GM19372 (cell line): ENCODE measurements at regions not wholly inside any gene's neighbourhood (a gene's known extent, or its start where the extent isn't known, plus 50 kb on each side); places are given as distances from the start of the nearest gene placed in this dataset.
"Not testable (repeated sequence)": the region's sequence is repeated elsewhere in the genome, so short reads cannot be mapped to it uniquely, and the experiment has no call there.

Experiments used
- ATAC-seq: cut with Tn5 transposase; IDR thresholded peaks from one replicate; pipeline ENCODE4 v1.9.1; 2021; ENCODE audit warnings: mild to moderate bottlenecking, low read depth, moderate library complexity; ENCODE audit not compliant: unreplicated experiment

DNA sequence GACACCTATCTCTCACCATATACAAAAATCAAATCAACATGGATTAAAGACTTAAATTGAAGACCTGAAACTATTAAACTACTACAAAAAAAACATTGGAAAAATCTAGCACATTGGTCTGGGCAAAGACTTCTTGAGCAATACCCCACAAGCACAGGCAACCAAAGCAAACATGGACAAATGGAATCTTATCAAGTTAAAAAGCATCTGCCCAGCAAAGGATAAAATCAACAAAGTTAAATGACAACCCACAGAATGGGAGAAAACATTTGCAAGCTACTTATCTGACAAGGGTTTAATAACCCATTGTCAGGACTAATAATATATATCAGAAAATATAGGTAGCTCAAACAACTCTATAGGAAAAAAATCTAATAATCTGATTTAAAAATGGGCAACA, 415.6 kb downstream of the KLHL13 start:
- ATAC-seq, result no peak

- no peak for ATAC-seq
Observed at GRCh38 chrX:117689956-117690355, 426.7 kb downstream of the KLHL13 start.

DNA sequence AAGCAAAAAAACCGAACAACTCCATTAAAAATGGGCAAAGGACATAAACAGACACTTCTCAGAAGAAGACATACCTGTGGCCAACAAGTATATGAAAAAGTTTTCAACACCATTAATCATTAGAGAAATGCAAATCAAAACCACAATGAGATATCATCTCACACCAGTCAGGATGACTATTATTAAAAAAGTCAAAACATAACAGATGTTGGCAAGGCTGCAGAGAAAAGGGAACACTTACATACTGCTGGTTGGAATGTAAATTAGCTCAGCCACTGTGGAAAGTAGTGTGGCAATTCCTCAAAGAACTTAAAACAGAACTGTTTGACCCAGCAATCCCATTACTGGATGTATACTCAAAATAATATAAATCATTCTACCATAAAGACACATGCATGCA, 436.3 kb downstream of the KLHL13 start:
- no peak for ATAC-seq

DNA sequence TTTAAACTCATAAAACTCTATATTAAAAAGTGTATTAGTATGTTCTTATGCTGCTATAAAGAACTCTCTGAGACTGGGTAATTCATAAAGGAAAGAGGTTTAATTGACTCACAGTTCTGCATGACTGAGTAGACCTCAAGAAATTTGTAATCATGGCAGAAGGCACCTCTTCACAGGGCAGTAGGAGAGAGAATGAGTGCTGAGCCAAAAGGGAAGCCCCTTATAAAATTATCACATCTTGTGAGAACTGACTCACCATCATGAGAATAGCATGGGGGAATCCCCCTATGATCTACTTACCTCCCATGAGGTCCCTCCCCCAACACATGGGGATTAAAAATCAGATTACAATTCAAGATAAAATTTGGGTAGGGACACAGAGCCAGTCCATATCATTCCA, 463.2 kb downstream of the KLHL13 start:
- no peak for ATAC-seq

DNA sequence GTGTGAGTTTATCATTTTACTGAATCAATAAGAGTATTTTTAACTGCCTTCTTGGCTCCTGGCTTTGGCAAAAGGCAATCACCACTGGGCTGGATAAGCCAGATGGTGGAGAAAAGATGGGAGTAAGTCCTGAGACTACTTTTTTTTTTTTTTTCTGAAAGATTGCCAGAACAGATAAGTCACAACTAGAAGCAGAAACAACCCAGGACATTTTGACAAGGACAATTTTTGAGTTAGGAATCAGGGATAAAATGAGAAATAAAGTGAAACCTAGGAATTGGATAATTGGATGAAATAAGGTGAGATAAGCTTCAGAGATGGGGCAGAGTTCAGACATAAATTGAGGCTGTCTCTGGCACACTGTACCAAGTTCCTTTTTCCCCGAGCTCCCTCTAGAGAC, 471.0 kb downstream of the KLHL13 start:
- ATAC-seq, result no peak

DNA sequence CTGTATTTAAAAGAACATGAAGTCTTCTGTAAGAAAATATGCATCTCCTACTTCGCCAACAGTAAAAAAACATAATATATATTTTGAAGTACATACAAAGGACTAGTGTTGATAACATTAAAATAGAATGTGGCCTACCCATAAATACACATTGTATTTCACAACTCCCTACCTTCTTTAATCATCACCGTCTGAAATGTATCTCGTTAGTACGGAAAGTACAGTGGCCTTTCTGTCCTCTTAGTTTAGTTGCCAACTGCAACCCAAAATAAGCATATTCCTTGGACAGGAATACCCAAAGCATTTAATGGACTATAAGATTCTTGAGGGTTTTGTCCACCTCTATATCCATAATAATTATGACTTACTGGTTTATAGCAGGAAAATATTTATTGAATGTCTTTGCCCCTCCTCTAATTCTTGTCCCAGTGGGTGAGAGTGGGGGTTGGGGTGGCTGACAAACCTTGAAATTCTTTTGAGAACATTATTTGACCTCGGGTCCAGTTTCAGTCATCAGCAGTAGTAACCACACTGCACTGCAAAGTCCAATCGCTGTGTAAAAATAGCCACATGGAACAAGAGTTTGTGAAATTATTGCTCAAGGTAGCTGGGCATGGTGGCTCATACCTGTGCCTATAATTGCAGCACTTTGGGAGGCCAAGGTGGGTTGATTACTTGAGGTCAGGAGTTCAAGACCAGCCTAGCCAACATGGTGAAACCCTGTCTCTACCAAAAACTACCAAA, 474.5 kb downstream of the KLHL13 start:
- no peak for ATAC-seq

DNA sequence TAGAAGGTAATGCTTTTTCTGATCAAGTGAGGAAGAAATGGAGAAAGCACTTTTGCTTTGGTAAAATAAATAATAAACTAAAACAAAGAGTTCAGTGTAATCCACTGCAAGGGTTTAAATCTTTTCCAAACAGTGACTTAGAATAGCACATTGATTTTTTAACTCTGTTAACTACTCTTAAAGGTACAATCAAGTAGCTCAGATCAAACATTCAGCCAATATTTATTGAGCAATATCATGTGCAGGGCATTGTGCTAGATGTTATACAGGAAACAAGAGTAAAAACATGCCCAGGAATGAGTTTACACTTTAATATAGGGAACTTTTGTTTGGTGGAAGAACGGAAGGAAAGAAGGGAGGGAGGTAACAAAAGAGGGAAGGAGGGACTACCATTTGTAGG, 479.8 kb downstream of the KLHL13 start:
- ATAC-seq, result no peak

DNA sequence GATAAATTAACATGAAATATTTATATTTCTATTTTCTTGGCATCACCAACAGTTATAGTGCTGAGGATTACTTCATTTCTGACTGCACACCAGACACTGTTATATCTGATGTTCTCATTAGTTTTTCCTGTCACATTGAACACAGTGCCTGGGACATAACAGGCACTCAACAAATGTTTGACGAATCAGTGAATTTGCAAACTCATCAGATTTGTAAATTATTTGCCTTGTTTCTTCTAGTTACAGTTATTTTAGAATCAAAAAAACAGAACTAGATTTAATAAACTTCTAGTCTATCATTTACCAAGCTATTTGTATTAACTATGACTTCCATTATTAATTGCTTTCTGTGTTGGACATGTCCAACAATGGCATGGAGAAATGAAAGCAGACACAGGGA, 483.3 kb downstream of the KLHL13 start:
- ATAC-seq, result no peak

DNA sequence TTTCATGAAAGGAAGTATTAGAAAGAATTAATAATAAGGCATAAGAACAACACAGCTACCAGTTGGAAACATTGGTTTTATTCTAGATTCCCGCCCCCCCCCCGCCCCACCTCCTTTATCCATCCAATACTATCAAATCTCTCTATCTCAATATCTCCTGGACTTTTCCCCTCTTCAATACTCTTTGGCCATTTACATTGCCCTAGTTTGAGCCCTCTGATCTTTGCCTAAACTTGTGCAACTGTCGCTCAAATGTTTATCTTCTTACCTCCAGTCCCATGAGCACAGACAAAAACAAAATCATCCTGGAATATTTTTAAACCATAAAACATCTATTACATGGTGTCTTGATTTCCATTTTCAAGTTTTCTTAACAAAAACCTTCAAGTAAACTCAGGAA, 488.2 kb downstream of the KLHL13 start:
- no peak for ATAC-seq

GRCh38 chrX:117610806-117611205, 505.8 kb downstream of the KLHL13 start:
- no peak for ATAC-seq

DNA sequence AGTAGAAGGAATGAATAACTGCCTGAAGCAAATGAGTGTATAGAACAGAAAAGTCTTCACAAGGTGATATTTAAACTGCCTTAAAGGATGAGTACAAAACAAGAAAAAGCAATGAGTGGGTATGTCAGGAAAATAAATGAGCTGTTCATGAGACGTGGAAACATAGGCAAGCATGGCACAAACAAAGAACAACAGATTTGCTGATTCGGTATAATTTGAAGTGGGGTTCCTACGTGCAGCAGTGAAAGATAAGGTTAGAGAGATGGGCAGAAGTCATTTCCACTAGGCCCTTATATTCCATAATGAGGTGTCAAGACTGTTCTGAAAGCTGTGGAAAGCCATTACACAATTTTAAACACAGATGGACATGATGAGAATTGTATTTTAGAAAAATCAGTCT, 506.6 kb downstream of the KLHL13 start:
- ATAC-seq, result no peak

GRCh38 chrX:117607561-117607960, 509.0 kb downstream of the KLHL13 start:
- ATAC-seq, result no peak

- not testable (repeated sequence) for ATAC-seq
Observed at GRCh38 chrX:117606101-117606500, 510.5 kb downstream of the KLHL13 start.

DNA sequence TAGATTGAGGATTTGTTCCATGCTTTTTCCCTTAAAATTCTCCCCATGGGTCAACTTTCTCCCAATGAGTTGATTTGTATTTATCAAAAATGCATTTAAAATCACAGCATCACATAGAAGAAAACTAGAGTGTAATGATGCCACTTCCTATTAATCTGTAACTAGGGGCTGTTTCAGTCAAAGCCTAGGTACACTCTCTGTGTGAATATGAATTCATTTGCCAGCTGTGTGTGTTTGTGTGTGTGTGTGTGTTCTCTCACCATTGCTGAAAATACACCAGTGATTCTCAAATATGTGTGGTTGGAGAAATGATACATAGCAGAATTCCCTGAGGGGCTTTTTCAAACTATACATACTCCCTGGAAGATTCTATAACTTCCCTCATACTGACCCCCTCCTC, 546.5 kb downstream of the KLHL13 start:
- ATAC-seq, result no peak

GRCh38 chrX:117568238-117568637, 548.4 kb downstream of the KLHL13 start:
- no peak for ATAC-seq

GRCh38 chrX:117543885-117544284, 572.7 kb downstream of the KLHL13 start:
- ATAC-seq, result no peak

DNA sequence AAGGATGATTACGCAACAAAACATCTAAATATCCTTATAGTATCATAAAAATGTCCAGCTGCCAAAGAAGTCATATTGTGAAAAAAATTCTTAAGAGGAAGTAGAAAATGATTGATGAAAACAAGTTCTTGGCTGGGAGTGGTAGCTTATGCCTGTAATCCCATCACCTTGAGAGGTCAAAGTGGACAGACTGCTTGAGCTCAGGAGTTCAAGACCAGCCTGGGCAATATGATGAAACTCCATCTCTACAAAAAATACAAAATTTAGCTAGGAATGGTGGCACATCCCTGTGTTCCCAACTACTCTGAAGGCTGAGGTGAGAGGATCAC, 577.6 kb downstream of the KLHL13 start:
- ATAC-seq, result no peak

- no peak for ATAC-seq
Observed at GRCh38 chrX:117538178-117539089, 578.2 kb downstream of the KLHL13 start.

GRCh38 chrX:117532339-117532738, 584.3 kb downstream of the KLHL13 start:
- ATAC-seq, result no peak

DNA sequence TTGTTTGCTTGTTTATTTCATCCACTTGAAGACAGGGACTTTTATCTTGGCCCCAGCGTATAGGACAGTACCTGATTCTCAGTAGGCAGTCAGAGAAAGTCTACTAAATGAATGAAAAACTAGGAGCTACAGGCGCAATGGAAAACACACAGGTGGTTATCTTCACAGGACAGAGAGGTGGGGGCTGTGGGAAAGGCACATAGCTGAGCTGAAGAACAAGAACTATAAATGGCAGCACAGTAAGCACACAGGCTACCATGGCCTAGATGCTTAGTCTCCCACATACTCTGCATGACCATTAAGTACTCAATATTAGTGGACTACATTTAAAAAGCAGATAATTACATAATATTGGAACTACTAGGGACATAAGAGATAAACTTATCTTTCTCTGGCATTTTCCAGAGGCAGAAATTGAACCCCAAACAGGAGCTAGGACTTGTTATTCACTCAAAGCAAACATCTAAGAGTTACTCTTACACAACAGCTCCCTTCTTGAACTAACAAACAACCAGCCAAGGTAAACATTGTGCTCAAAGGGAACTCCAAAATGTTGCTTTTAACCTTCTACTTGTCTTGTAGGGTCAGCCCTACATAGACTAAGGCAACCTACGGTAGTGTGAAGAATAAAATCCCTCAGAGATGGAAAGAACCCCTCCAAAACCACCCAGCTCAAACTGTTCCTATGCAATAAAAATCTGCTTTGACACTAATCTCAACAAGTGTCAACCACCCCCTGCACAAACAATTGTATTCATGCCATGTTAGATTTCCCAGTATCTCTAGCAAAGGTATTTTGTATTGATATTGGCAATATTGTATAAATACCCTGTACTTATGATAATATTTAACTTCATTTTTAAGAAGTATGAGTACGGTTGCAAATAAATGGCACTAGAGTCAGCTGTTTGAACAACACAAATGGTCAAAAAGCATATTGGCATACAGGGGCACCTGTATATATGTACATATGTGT, 593.6 kb downstream of the KLHL13 start:
- no peak for ATAC-seq

DNA sequence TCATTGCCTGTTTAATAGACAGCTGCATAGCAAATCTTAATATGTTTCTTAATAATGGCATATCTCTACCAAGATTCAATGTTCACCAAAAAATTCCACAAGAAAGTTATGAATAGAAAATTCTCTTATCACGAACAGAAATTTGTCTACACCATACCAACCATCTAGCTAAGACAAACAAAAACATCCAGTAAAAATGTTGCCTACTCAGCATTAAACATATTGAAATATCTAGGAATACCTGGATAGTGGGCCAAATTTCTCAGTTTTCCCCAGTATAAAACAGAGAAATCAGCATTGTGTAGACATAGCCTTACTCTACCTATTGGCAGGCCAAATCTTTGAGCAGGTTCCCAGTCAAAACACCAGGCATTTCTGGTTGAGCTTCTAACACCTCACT, 598.6 kb downstream of the KLHL13 start:
- no peak for ATAC-seq
